ENCODE measurements at regions not wholly inside any gene's neighbourhood (a gene's known extent, or its start where the extent isn't known, plus 50 kb on each side); places are given as distances from the start of the nearest gene placed in this dataset.

DNA sequence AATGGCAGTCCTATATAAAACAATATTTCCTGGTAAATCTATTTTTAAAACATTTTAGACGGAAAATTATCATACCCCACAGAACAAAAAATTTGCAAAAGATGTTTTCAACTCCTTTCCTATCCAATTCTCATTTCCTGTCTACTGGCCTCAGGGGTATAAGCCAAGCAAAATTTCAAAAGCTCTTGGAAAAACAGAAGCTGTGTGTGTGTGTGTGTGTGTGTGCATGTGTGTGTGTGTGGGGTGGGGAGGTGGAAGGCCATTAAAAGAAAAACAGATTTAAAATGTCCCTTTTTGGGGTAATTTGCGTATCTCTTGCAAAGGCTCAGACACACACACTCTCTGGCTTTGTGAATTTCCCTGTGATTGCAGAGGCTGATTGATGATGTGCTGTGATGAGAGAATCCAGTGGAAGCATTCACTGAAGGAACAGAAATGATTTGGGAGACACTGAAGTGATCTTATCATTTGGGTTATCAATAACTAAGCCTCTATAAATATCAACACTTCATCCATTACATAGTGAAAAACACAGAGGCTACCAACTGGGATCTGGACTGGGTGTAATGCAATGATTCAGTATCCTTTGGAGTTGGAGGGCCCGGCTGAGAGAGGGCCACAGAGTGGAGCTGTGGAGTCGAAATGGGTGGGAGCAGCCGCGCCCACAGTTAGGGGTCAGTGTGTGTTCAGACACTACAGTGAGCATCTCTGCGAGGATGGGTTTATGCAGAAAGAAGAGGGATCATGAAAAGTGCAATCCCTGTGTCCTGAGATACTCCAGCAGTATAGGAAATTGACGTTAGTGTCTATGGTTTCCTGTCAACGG lies 106.8 kb upstream of the PREP start:
- no peak overlapping the region for H3K27ac Mint-ChIP-seq (ENCODE audit: unreplicated experiment)
- TF ChIP-seq, protein P1, sequence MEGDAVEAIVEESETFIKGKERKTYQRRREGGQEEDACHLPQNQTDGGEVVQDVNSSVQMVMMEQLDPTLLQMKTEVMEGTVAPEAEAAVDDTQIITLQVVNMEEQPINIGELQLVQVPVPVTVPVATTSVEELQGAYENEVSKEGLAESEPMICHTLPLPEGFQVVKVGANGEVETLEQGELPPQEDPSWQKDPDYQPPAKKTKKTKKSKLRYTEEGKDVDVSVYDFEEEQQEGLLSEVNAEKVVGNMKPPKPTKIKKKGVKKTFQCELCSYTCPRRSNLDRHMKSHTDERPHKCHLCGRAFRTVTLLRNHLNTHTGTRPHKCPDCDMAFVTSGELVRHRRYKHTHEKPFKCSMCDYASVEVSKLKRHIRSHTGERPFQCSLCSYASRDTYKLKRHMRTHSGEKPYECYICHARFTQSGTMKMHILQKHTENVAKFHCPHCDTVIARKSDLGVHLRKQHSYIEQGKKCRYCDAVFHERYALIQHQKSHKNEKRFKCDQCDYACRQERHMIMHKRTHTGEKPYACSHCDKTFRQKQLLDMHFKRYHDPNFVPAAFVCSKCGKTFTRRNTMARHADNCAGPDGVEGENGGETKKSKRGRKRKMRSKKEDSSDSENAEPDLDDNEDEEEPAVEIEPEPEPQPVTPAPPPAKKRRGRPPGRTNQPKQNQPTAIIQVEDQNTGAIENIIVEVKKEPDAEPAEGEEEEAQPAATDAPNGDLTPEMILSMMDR (IDR thresholded peaks at IDR 0.05; ENCODE audit: unreplicated experiment), result no peak
- H3K9me3 Mint-ChIP-seq (ENCODE audit: unreplicated experiment), result no peaks in the 10 kb centered on the region
- H3K36me3 Mint-ChIP-seq (ENCODE audit: low read depth, unreplicated experiment), result no peaks in the 10 kb centered on the region
- peak; percentile 38 for DNase-seq (ENCODE audit: low spot score)
- H3K4me3 Mint-ChIP-seq (ENCODE audit: unreplicated experiment), result no peak overlapping the region
- peaks cover 17% of the 10 kb centered on the region for H3K4me1 Mint-ChIP-seq (ENCODE audit: unreplicated experiment)
- no peaks in the 10 kb centered on the region for H3K27me3 Mint-ChIP-seq (ENCODE audit: unreplicated experiment)

DNA sequence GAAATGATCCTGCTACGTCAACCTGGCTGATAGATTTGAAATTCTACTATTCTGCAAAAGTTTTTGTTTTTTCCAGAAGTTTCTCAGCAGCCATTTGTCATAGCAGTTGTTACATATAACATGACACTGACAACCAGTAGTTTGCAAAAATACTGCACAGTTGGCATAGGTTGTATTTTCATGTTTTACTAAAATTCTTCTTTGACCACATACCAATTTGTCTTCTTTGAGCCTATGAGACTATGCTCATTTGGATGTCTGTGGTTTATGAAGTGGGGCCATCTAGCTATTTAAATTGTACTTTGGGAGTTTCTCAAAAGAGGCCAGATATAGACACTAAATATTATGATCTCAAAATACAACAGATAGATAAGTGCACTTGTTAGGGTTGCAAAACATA lies 104.9 kb upstream of the PREP start:
- DNase-seq (ENCODE audit: low spot score), result no peak
- Mint-ChIP-seq H3K27ac (ENCODE audit: unreplicated experiment) (no peak overlapping the region), H3K36me3 (ENCODE audit: low read depth, unreplicated experiment) (no peaks in the 10 kb centered on the region), H3K27me3 (ENCODE audit: unreplicated experiment) (no peaks in the 10 kb centered on the region), H3K4me3 (ENCODE audit: unreplicated experiment) (no peak overlapping the region), H3K9me3 (ENCODE audit: unreplicated experiment) (no peaks in the 10 kb centered on the region), H3K4me1 (ENCODE audit: unreplicated experiment) (peaks cover 17% of the 10 kb centered on the region)
- TF ChIP-seq, protein P1 (IDR thresholded peaks at IDR 0.05; ENCODE audit: unreplicated experiment), result no peak

DNA sequence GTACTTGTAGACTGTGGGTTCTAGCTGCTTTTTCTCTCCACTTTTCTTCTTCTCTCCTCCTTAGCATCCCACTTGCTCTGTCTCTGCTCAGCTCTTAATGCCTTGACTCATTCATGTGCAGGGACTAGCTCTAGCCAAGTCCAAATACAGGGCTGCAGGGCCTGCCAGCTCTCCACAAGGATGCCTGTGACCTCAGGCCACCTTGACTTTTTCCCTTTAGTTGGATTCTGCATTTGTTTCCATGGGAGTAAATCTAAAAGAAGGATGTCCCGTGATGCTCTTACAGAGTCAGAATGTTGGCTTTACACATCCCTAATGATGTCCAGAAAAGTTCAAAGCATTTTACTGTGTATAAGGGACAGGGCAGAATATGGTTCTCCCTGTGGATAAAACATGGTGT lies 101.8 kb upstream of the PREP start:
- H3K27ac Mint-ChIP-seq (ENCODE audit: unreplicated experiment), result no peak overlapping the region
- DNase-seq (ENCODE audit: low spot score), result no peak

DNA sequence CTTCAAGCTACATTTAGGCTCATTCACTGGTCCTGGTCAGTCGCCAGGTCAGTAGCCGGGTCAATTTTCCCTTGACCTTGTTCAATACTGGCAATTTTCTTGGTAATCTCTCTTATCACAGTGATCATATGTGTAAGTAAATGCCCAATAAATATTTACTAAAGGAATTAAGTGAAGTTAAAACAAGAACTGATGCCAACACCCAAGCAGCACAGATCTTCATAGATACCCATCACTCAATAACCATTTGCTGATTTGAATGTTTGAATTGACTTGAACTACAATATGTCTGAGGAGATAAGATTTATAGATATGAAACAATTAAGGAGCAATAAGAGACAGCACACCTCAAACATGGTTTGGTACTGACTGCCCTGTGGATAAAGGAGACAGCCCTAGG lies 100.8 kb upstream of the PREP start:
- no peak overlapping the region for H3K4me3 Mint-ChIP-seq (ENCODE audit: unreplicated experiment)
- no peak for DNase-seq (ENCODE audit: low spot score)
- no peaks in the 10 kb centered on the region for H3K9me3 Mint-ChIP-seq (ENCODE audit: unreplicated experiment)
- TF ChIP-seq, protein P1 (IDR thresholded peaks at IDR 0.05; ENCODE audit: unreplicated experiment), result no peak
- H3K36me3 Mint-ChIP-seq (ENCODE audit: low read depth, unreplicated experiment), result no peaks in the 10 kb centered on the region
- H3K27ac Mint-ChIP-seq (ENCODE audit: unreplicated experiment), result no peak overlapping the region
- H3K27me3 Mint-ChIP-seq (ENCODE audit: unreplicated experiment), result no peaks in the 10 kb centered on the region
- H3K4me1 Mint-ChIP-seq (ENCODE audit: unreplicated experiment), result peaks cover 4% of the 10 kb centered on the region

More for the DNA sequence above, 101.8 kb upstream of the PREP start:
- no peaks in the 10 kb centered on the region for H3K36me3 Mint-ChIP-seq (ENCODE audit: low read depth, unreplicated experiment)
- H3K9me3 Mint-ChIP-seq (ENCODE audit: unreplicated experiment), result no peaks in the 10 kb centered on the region
- TF ChIP-seq, protein P1 (IDR thresholded peaks at IDR 0.05; ENCODE audit: unreplicated experiment), result no peak
- H3K4me3 Mint-ChIP-seq (ENCODE audit: unreplicated experiment), result no peak overlapping the region
- no peaks in the 10 kb centered on the region for H3K27me3 Mint-ChIP-seq (ENCODE audit: unreplicated experiment)
- peaks cover 9% of the 10 kb centered on the region for H3K4me1 Mint-ChIP-seq (ENCODE audit: unreplicated experiment)

DNA sequence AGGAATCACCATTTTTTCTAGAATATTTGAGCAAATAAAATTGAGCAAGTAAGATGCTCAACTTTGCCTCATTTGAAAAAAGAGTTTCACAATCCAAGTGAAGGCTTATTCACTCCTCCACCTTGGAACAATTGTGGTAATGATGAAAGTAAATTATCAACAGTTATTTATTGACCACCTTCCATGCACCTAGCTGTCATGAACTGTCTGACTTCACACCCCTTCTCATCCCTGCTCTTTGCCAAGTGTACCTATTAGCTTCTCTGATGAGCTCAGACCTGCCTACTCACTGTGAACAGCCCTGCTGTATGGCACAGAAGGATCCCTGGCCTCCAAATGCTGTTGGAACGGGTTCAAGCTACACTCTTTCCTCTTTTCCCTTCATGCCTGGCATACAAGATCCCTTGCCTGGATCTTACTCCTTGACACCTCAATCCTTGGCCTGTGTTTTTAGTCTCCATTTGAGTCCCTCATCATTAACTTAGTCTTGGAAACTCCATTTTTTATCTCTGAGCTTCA lies 99.0 kb upstream of the PREP start:
- Mint-ChIP-seq H3K4me3 (ENCODE audit: unreplicated experiment) (no peak overlapping the region), H3K4me1 (ENCODE audit: unreplicated experiment) (peaks cover 4% of the 10 kb centered on the region), H3K27me3 (ENCODE audit: unreplicated experiment) (no peaks in the 10 kb centered on the region), H3K9me3 (ENCODE audit: unreplicated experiment) (no peaks in the 10 kb centered on the region), H3K27ac (ENCODE audit: unreplicated experiment) (no peak overlapping the region), H3K36me3 (ENCODE audit: low read depth, unreplicated experiment) (no peaks in the 10 kb centered on the region)
- TF ChIP-seq, protein P1 (IDR thresholded peaks at IDR 0.05; ENCODE audit: unreplicated experiment), result no peak
- DNase-seq (ENCODE audit: low spot score), result no peak
